IMR-90 (cell line): ENCODE measurements at regions not wholly inside any gene's neighbourhood (a gene's known extent, or its start where the extent isn't known, plus 50 kb on each side); places are given as distances from the start of the nearest gene placed in this dataset.

Source experiments
- ATAC-seq: fragments of 200-7000 bp; cut with Tn5 transposase; 2 replicates; pipeline ENCODE4 v1.9.1; 2020; ENCODE audit warnings: low read depth, mild to moderate bottlenecking, moderate library complexity
- BruUV-seq: library from RNA; stranded (reverse); fragments of 400-500 nt; replicated peaks from 2 replicates; lab custom pipeline; 2021; lab: Mats Ljungman, UMichigan
- CTCF ChIA-PET: fragments of 300-600 bp; formaldehyde crosslinking; extraction: SDS; loops from one replicate; lab custom pipeline; 2021; ENCODE audit warnings: antibody characterized with exemption; lab: Yijun Ruan, JAX
- POLR2A ChIA-PET: fragments of 300-600 bp; sonication (Branson Sonifier 250); formaldehyde crosslinking; loops from one replicate; lab custom pipeline; 2022; ENCODE audit warnings: antibody characterized with exemption; ENCODE audit not compliant: unreplicated experiment; lab: Charles Lee
- DNase-seq: peaks from one replicate; pipeline ENCODE4 v3.0.0; 2013
- H2AFZ ChIP-seq: replicated peaks from 2 replicates; pipeline ENCODE3; 2013; ENCODE audit warnings: low read length, mild to moderate bottlenecking; ENCODE audit not compliant: poor library complexity
- H2AK5ac ChIP-seq: 2 replicates; pipeline ENCODE4 v1.6.1; 2013; ENCODE audit warnings: low read depth, low read length, inconsistent platforms
- H2AK9ac ChIP-seq: replicated peaks from 2 replicates; pipeline ENCODE3; 2013; ENCODE audit warnings: mild to moderate bottlenecking, low read depth, low read length, moderate library complexity; ENCODE audit not compliant: poor library complexity
- H2BK120ac ChIP-seq: 2 replicates; pipeline ENCODE4 v1.6.1; 2013; ENCODE audit warnings: low read depth, low read length, inconsistent platforms
- H2BK15ac ChIP-seq: 3 replicates; pipeline ENCODE4 v1.6.1; 2013; ENCODE audit warnings: low read depth, low read length, inconsistent platforms
- H2BK20ac ChIP-seq: 2 replicates; pipeline ENCODE4 v1.6.1; 2013; ENCODE audit warnings: low read depth, mild to moderate bottlenecking, inconsistent platforms, low read length, moderate library complexity
- H2BK5ac ChIP-seq: 2 replicates; pipeline ENCODE4 v1.6.1; 2013; ENCODE audit warnings: mild to moderate bottlenecking, low read depth, low read length, inconsistent platforms; ENCODE audit not compliant: poor library complexity, severe bottlenecking
- H3K14ac ChIP-seq: replicated peaks from 2 replicates; pipeline ENCODE4 v1.6.1; 2013; ENCODE audit warnings: low read depth, low read length, inconsistent platforms
- H3K18ac ChIP-seq: 2 replicates; pipeline ENCODE4 v1.6.1; 2013; ENCODE audit warnings: low read depth, low read length, control low read depth
- H3K23ac ChIP-seq: 2 replicates; pipeline ENCODE4 v1.6.1; 2013; ENCODE audit warnings: low read depth, low read length, inconsistent platforms
- H3K27ac ChIP-seq: 2 replicates; pipeline ENCODE4 v1.5.1; 2013; ENCODE audit warnings: mild to moderate bottlenecking, control low read depth, low read length; ENCODE audit not compliant: insufficient read depth
- H3K27me3 ChIP-seq: 2 replicates; pipeline ENCODE4 v1.6.1; 2013; ENCODE audit warnings: low read length; ENCODE audit not compliant: control insufficient read depth, insufficient read depth
- H3K36me3 ChIP-seq: 2 replicates; pipeline ENCODE4 v1.6.1; 2013; ENCODE audit warnings: low read length, mixed read lengths; ENCODE audit not compliant: control insufficient read depth, insufficient read depth
- H3K4ac ChIP-seq: 2 replicates; pipeline ENCODE4 v1.6.1; 2013; ENCODE audit warnings: low read depth, low read length, inconsistent platforms
- H3K4me1 ChIP-seq: 2 replicates; pipeline ENCODE4 v1.6.1; 2013; ENCODE audit warnings: low read length, mixed read lengths; ENCODE audit not compliant: control insufficient read depth, insufficient read depth
- H3K4me2 ChIP-seq: 2 replicates; pipeline ENCODE4 v1.6.1; 2013; ENCODE audit warnings: low read depth, mild to moderate bottlenecking, control low read depth, low read length, moderate library complexity
- H3K4me3 ChIP-seq: 2 replicates; pipeline ENCODE4 v1.5.1; 2013; ENCODE audit warnings: low read depth, mild to moderate bottlenecking, control low read depth, low read length, moderate library complexity; ENCODE audit not compliant: insufficient read depth
- H3K56ac ChIP-seq: 2 replicates; pipeline ENCODE4 v1.6.1; 2013; ENCODE audit warnings: low read length, inconsistent platforms; ENCODE audit not compliant: insufficient read depth; ENCODE audit errors: extremely low read depth
- H3K79me1 ChIP-seq, 2 experiments: 2 replicates each; pipeline ENCODE4 v1.6.1; 2013; ENCODE audit warnings: low read length in 2 of 2, inconsistent platforms in 1 of 2, low read depth in 1 of 2
- H3K9ac ChIP-seq: 2 replicates; pipeline ENCODE4 v1.6.1; 2013; ENCODE audit warnings: low read depth, low read length, control low read depth
- H3K9me1 ChIP-seq: 2 replicates; pipeline ENCODE4 v1.6.1; 2013; ENCODE audit warnings: low read length, inconsistent platforms; ENCODE audit not compliant: insufficient read depth
- H3K9me3 ChIP-seq: 2 replicates; pipeline ENCODE4 v1.6.1; 2013; ENCODE audit warnings: low read length; ENCODE audit not compliant: control insufficient read depth, insufficient read depth
- H4K20me1 ChIP-seq: 2 replicates; pipeline ENCODE4 v1.6.1; 2013; ENCODE audit warnings: low read length, inconsistent platforms; ENCODE audit not compliant: insufficient read depth
- H4K5ac ChIP-seq: 2 replicates; pipeline ENCODE4 v1.6.1; 2013; ENCODE audit warnings: mild to moderate bottlenecking, low read depth, low read length, control low read depth
- H4K8ac ChIP-seq, 2 experiments: 2 replicates each; pipeline ENCODE4 v1.6.1; 2013; ENCODE audit warnings: low read depth in 2 of 2, low read length in 2 of 2, control low read depth in 1 of 2, inconsistent platforms in 1 of 2
- H4K91ac ChIP-seq: 2 replicates; pipeline ENCODE4 v1.6.1; 2013; ENCODE audit warnings: low read depth, low read length, inconsistent platforms; ENCODE audit not compliant: insufficient read depth
- CEBPB ChIP-seq: IDR thresholded peaks from 2 replicates; pipeline ENCODE4 v1.6.1; 2012; ENCODE audit warnings: low read depth, low read length, improper control_type of control experiment
- CHD1 ChIP-seq: IDR thresholded peaks from 2 replicates; pipeline ENCODE4 v1.6.1; 2012; ENCODE audit warnings: low read depth, low read length, improper control_type of control experiment
- CTCF ChIP-seq: conservative IDR thresholded peaks from 2 replicates; pipeline ENCODE4 v1.5.1; 2012; ENCODE audit warnings: mild to moderate bottlenecking, low read depth, low read length, improper control_type of control experiment
- MAFK ChIP-seq: IDR thresholded peaks from 2 replicates; pipeline ENCODE4 v1.6.1; 2012; ENCODE audit warnings: low read depth, low read length, improper control_type of control experiment
- SMC3 ChIP-seq: fragments of 150-350 bp; IDR thresholded peaks from 2 replicates; pipeline ENCODE4 v1.6.1; 2016; ENCODE audit warnings: low read depth, mild to moderate bottlenecking, antibody characterized with exemption, low read length, moderate library complexity
- WGBS, 2 experiments: methylation state at CpG; one replicate each; pipeline versions ENCODE4 v1.1.5 to v1.1.7; 2013; ENCODE audit warnings: missing lambda C conversion rate in 2 of 2; ENCODE audit not compliant: insufficient read length in 1 of 2; ENCODE audit errors: extremely low coverage in 2 of 2; 5-methylcytosine and 5-hydroxymethylcytosine counted together
- dilution Hi-C: fragments of 300-500 bp; cut with HindIII; formaldehyde crosslinking; loops from one replicate; pipeline ENCODE4 v1.14.3; 2018; ENCODE audit warnings: low sequenced_read_pairs; ENCODE audit not compliant: unreplicated experiment
- in situ Hi-C: fragments of 300-500 bp; cut with MboI; formaldehyde crosslinking; loops from 3 replicates; pipeline ENCODE4 v1.14.3; 2019; ENCODE audit warnings: low sequenced_read_pairs, inconsistent platforms, mixed read lengths
- intact Hi-C: fragments of 100-400 bp; cut with micrococcal nuclease; formaldehyde crosslinking; loops from 2 replicates; pipeline ENCODE4 v1.10.0; 2022
- TF ChIP-seq, protein P1 (sequence below): fragments of 150-350 bp; IDR thresholded peaks from 2 replicates; pipeline ENCODE4 v1.6.1; 2016; ENCODE audit warnings: low read depth, mild to moderate bottlenecking, low read length, moderate library complexity, borderline replicate concordance
- TF ChIP-seq, protein P2 (sequence below): fragments of 150-350 bp; IDR thresholded peaks from 2 replicates; pipeline ENCODE4 v1.6.1; 2017; ENCODE audit warnings: mild to moderate bottlenecking, antibody characterized with exemption, low read length, low read depth

- POLR2A ChIA-PET = no interaction called here
- H3K23ac ChIP-seq = no peak overlapping the region
- no peak overlapping the region for H3K14ac ChIP-seq
- no peaks in the 10 kb centered on the region for H3K9me1 ChIP-seq
- H3K18ac ChIP-seq = no peak overlapping the region
- no peaks in the 10 kb centered on the region for H3K27me3 ChIP-seq
- DNase-seq (peak; percentile 27), ATAC-seq (no peak)
- in situ Hi-C loops = no loop called here
- no peak overlapping the region for H2AFZ ChIP-seq
- no peak overlapping the region for H3K4me3 ChIP-seq
- no peaks in the 10 kb centered on the region for H3K36me3 ChIP-seq
- intact Hi-C loops = no loop called here
- H3K27ac ChIP-seq = no peak overlapping the region
- H2BK120ac ChIP-seq = no peak overlapping the region
- H3K4me1 ChIP-seq = peaks cover 2% of the 10 kb centered on the region; the same call in 1 of the 2 replicates
- no peaks in the 10 kb centered on the region for H4K20me1 ChIP-seq
- no peak overlapping the region for H4K91ac ChIP-seq
- no peak overlapping the region for H2BK5ac ChIP-seq
- no TSS peak for BruUV-seq
- dilution Hi-C loops = no loop called here
- no peak overlapping the region for H3K9ac ChIP-seq
- no peak overlapping the region for H2BK15ac ChIP-seq
- no peak overlapping the region for H4K8ac ChIP-seq
- CTCF ChIA-PET = interaction anchor here (0.7 kb wide), 1 partner anchor 946 kb away, joined by 4 read pairs; no protein-coding TSS in a partner anchor
- H3K9me3 ChIP-seq = no peaks in the 10 kb centered on the region
- H3K4ac ChIP-seq = no peak overlapping the region
- H3K79me1 ChIP-seq = no peaks in the 10 kb centered on the region
- WGBS, 2 experiments = no CpG with 5 or more reads among the region's 6 CpGs
- no peak for TF ChIP-seq CHD1
- no peak for TF ChIP-seq CEBPB
- no peak for TF ChIP-seq SMC3
- TF ChIP-seq, protein P1, sequence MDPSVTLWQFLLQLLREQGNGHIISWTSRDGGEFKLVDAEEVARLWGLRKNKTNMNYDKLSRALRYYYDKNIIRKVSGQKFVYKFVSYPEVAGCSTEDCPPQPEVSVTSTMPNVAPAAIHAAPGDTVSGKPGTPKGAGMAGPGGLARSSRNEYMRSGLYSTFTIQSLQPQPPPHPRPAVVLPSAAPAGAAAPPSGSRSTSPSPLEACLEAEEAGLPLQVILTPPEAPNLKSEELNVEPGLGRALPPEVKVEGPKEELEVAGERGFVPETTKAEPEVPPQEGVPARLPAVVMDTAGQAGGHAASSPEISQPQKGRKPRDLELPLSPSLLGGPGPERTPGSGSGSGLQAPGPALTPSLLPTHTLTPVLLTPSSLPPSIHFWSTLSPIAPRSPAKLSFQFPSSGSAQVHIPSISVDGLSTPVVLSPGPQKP = no peak
- no peak for TF ChIP-seq CTCF
- TF ChIP-seq, protein P2, sequence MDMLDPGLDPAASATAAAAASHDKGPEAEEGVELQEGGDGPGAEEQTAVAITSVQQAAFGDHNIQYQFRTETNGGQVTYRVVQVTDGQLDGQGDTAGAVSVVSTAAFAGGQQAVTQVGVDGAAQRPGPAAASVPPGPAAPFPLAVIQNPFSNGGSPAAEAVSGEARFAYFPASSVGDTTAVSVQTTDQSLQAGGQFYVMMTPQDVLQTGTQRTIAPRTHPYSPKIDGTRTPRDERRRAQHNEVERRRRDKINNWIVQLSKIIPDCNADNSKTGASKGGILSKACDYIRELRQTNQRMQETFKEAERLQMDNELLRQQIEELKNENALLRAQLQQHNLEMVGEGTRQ = no peak
- no peak for TF ChIP-seq MAFK
- no peak overlapping the region for H2BK20ac ChIP-seq
- no peak overlapping the region for H3K56ac ChIP-seq
- no peak overlapping the region for H2AK9ac ChIP-seq
- no peak overlapping the region for H2AK5ac ChIP-seq
- no peak overlapping the region for H3K4me2 ChIP-seq
- no peak overlapping the region for H4K5ac ChIP-seq
Observed at GRCh38 chr12:92020983-92021665, 124.5 kb downstream of the BTG1 start.
